SK-N-SH treated with all-trans-retinoic acid at 6 μM for 48 hours (cell line): ENCODE measurements at regions not wholly inside any gene's neighbourhood (a gene's known extent, or its start where the extent isn't known, plus 50 kb on each side); places are given as distances from the start of the nearest gene placed in this dataset.

Experiments used
- ARNTL ChIP-seq: fragments of 450-650 bp; formaldehyde crosslinking; IDR thresholded peaks from 2 replicates; pipeline ENCODE4 v1.5.0; 2020; ENCODE audit warnings: low read depth, mild to moderate bottlenecking, moderate library complexity, borderline replicate concordance
- GLIS3 ChIP-seq: fragments of 250-450 bp; sonication (Bioruptor Pico); IDR thresholded peaks from 2 replicates; pipeline ENCODE4 v1.5.0; 2020; ENCODE audit warnings: mild to moderate bottlenecking, moderate library complexity
- SNAI2 ChIP-seq: fragments of 250-450 bp; sonication (Bioruptor Pico); IDR thresholded peaks from 2 replicates; pipeline ENCODE4 v1.5.0; 2020; ENCODE audit warnings: mild to moderate bottlenecking, moderate library complexity
- ZNF70 ChIP-seq: fragments of 450-650 bp; formaldehyde crosslinking; IDR thresholded peaks from 2 replicates; pipeline ENCODE4 v1.5.0; 2020; ENCODE audit warnings: mild to moderate bottlenecking, moderate library complexity
- TF ChIP-seq, protein P1 (sequence below): fragments of 250-450 bp; sonication (Bioruptor Pico); IDR thresholded peaks from 2 replicates; pipeline ENCODE4 v1.5.0; 2020; ENCODE audit warnings: mild to moderate bottlenecking, moderate library complexity
- TF ChIP-seq, protein P2 (sequence below): fragments of 250-450 bp; sonication (Bioruptor Pico); IDR thresholded peaks from 2 replicates; pipeline ENCODE4 v1.8.0; 2020; ENCODE audit warnings: mild to moderate bottlenecking, moderate library complexity, borderline replicate concordance
- TF ChIP-seq, protein P3 (sequence below): fragments of 250-450 bp; sonication (Bioruptor Pico); IDR thresholded peaks from 2 replicates; pipeline ENCODE4 v1.5.1; 2021; ENCODE audit warnings: mild to moderate bottlenecking, moderate library complexity

DNA sequence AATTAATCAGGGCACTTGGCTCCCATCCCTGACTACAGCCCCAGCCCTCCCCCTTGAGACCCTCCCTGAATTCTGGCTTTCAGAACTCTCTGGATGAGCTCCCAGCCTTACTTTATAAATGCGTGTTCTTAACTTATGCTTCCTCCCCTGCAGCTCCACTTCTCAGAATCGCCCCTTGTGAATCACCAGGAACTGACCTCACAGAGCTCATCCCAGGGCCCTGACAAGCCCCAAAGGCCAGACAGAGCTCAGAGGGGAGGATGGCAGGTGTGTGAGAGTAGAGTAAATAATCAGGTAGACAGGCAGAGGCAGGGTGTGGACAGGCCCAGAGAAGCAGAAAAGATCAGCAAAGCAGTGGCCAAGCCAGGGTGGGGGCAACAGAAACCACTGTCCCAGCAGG is 68.2 kb upstream of the FOXN3 start:
- TF ChIP-seq, protein P1, sequence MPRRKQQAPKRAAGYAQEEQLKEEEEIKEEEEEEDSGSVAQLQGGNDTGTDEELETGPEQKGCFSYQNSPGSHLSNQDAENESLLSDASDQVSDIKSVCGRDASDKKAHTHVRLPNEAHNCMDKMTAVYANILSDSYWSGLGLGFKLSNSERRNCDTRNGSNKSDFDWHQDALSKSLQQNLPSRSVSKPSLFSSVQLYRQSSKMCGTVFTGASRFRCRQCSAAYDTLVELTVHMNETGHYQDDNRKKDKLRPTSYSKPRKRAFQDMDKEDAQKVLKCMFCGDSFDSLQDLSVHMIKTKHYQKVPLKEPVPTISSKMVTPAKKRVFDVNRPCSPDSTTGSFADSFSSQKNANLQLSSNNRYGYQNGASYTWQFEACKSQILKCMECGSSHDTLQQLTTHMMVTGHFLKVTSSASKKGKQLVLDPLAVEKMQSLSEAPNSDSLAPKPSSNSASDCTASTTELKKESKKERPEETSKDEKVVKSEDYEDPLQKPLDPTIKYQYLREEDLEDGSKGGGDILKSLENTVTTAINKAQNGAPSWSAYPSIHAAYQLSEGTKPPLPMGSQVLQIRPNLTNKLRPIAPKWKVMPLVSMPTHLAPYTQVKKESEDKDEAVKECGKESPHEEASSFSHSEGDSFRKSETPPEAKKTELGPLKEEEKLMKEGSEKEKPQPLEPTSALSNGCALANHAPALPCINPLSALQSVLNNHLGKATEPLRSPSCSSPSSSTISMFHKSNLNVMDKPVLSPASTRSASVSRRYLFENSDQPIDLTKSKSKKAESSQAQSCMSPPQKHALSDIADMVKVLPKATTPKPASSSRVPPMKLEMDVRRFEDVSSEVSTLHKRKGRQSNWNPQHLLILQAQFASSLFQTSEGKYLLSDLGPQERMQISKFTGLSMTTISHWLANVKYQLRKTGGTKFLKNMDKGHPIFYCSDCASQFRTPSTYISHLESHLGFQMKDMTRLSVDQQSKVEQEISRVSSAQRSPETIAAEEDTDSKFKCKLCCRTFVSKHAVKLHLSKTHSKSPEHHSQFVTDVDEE (CRISPR knock-in tag), result no peak
- TF ChIP-seq, protein P2, sequence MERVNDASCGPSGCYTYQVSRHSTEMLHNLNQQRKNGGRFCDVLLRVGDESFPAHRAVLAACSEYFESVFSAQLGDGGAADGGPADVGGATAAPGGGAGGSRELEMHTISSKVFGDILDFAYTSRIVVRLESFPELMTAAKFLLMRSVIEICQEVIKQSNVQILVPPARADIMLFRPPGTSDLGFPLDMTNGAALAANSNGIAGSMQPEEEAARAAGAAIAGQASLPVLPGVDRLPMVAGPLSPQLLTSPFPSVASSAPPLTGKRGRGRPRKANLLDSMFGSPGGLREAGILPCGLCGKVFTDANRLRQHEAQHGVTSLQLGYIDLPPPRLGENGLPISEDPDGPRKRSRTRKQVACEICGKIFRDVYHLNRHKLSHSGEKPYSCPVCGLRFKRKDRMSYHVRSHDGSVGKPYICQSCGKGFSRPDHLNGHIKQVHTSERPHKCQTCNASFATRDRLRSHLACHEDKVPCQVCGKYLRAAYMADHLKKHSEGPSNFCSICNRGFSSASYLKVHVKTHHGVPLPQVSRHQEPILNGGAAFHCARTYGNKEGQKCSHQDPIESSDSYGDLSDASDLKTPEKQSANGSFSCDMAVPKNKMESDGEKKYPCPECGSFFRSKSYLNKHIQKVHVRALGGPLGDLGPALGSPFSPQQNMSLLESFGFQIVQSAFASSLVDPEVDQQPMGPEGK (CRISPR knock-in tag), result no peak
- TF ChIP-seq ARNTL, result no peak
- no peak for TF ChIP-seq SNAI2
- TF ChIP-seq GLIS3 (CRISPR knock-in tag), result no peak
- no peak for TF ChIP-seq ZNF70 (CRISPR knock-in tag)
- TF ChIP-seq, protein P3, sequence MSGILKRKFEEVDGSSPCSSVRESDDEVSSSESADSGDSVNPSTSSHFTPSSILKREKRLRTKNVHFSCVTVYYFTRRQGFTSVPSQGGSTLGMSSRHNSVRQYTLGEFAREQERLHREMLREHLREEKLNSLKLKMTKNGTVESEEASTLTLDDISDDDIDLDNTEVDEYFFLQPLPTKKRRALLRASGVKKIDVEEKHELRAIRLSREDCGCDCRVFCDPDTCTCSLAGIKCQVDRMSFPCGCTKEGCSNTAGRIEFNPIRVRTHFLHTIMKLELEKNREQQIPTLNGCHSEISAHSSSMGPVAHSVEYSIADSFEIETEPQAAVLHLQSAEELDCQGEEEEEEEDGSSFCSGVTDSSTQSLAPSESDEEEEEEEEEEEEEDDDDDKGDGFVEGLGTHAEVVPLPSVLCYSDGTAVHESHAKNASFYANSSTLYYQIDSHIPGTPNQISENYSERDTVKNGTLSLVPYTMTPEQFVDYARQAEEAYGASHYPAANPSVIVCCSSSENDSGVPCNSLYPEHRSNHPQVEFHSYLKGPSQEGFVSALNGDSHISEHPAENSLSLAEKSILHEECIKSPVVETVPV (CRISPR knock-in tag), result no peak
